GM19238 (cell line): ENCODE measurements at regions not wholly inside any gene's neighbourhood (a gene's known extent, or its start where the extent isn't known, plus 50 kb on each side); places are given as distances from the start of the nearest gene placed in this dataset.
"Not testable (repeated sequence)": the region's sequence is repeated elsewhere in the genome, so short reads cannot be mapped to it uniquely, and the experiment has no call there.

Source experiments
- DNase-seq: peaks from one replicate; pipeline ENCODE4 v3.0.0; 2011; ENCODE audit warnings: low spot score; ENCODE audit not compliant: insufficient read length

- DNase-seq: no peak
Measured at GRCh38 chr4:125590158-125590557, 275.4 kb downstream of the FAT4 start.

DNA sequence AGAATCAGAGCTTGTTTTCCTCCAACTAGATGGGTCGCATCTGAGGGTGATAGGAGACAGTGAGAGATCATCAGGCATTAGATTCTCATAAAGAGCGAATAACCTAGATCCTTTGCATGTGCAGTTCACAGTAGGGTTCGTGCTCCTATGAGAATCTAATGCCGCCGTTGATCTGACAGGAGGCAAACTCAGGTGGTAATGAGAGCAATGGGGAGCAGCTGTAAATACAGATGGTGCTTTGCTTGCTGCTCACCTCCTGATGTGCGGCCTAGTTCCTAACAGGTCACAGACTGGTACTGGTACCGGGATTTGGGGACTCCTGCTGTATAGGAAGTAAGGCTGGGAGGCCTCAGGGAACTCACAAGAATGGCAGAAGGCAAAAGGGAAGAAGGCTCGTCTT is 276.5 kb downstream of the FAT4 start:
- DNase-seq: no peak

GRCh38 chr4:125594056-125594602 is 279.4 kb downstream of the FAT4 start:
- no peak for DNase-seq

GRCh38 chr4:125605926-125606325 is 291.2 kb downstream of the FAT4 start:
- not testable (repeated sequence) for DNase-seq

GRCh38 chr4:125620066-125620860 is 305.5 kb downstream of the FAT4 start:
- no peak for DNase-seq

DNA sequence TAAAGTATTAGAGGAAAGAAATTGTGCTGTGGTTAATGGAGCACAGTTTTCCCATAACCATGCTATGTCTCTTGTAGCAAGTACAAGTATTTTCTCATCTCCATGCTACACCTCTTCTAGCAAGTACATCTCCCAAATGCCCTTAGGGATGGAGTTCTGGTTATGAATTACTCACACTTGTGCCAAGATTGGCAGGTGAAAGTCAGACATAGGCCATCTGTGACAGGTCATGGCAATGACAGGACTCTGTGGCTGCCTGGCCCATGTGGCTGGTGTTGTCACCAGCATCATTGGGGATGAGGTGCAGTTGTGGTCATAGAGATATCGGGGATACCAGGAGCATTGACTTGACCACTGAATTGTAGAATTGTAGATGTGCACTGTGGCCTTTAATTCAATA is 310.2 kb downstream of the FAT4 start:
- no peak for DNase-seq

DNA sequence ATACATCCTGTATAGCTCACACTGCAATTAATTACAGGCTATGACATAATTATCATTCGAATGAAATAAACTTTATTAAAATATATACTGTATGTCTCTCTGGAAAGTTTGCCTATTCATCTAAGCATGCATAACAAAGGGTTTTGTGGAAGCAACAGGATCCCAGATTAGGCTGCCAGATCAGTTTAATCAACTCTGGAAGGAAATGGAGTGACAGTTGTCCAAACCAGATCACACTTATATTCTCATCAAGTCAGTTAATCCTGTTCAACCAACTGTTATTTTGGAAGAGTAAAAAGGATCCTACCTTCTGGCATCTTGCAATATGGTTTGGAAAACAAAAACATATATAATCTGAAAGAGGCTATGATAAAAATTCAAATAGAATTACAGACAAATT is 312.2 kb downstream of the FAT4 start:
- no peak for DNase-seq

DNA sequence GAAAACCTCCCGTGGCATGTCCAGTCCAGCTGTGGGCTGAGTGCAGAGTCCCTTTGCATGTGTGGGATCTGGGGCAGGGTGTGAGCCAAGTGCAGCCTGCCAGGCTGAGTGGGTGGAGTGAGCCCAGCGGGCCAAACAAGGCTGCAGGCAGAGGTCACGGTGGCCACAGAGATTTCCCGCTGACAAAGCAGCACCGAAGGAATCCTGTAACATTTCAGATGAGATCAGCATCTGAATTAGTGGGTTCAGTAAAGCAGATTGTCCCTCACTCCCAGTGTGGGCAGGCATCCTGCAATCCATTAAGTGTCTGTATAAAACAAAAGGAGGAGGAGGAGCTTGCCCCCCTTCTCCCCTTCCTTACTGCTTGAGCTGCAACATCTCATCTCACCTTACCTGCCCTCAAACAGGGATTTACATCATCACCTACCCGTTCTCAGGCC is 324.4 kb downstream of the FAT4 start:
- DNase-seq: no peak

DNA sequence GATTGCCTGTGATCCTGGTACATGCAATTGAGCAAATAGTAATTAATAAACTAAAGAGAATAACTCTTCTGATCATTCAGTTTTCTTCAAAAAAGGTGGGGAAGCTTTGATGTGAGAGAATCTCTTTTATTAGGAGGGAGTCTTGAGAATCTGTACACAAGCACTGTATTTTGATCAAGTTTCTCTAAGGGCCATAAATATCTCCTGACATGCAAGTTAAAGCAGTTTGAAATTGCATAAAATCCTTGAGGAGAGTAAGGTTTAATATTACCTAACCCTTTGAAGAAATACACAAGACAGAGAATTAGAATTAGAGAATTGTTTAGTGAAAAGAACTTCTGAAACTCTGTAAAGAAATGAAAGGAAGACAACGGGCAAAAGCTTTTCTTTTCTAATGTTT is 326.9 kb downstream of the FAT4 start:
- no peak for DNase-seq

DNA sequence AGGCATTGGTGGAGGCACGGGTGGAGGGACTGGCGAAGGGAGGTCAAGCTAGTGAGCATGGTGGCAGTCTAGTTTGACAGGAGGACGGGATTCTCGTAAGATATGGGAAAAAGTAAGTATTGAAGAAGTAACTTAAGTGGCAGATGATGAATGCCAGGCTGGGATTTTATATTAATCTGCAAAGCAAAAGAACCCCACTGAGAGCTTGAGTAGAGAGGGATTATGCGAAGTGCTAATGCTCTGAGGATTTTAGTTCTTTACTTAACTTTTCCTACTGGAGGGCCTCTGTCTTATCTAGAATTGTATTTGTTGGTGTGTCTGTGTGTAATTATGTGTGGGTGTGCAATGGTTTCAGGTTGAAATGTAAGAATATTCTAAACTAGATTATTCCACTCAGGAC is 327.9 kb downstream of the FAT4 start:
- no peak for DNase-seq

- DNase-seq: no peak
Measured at GRCh38 chr4:125649452-125649851, 334.7 kb downstream of the FAT4 start.

DNA sequence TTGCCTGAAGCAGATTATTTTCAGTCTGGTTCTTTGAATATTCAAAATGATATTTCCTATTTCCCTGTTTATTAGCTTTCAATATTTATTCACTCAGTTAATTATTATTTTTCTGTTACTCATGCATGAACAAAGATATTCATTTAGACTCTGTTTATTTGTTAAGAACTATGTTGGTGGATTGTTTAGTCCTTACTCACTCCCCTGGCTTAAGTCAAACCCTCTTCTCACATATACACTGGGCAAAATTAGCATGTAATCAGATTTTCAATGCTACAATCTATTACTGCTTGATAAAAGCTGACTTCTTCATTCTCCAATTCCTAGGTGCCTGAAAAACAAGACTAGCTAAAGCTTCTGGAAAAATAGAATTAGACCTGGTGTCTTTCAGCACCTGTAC is 335.8 kb downstream of the FAT4 start:
- DNase-seq: no peak

DNA sequence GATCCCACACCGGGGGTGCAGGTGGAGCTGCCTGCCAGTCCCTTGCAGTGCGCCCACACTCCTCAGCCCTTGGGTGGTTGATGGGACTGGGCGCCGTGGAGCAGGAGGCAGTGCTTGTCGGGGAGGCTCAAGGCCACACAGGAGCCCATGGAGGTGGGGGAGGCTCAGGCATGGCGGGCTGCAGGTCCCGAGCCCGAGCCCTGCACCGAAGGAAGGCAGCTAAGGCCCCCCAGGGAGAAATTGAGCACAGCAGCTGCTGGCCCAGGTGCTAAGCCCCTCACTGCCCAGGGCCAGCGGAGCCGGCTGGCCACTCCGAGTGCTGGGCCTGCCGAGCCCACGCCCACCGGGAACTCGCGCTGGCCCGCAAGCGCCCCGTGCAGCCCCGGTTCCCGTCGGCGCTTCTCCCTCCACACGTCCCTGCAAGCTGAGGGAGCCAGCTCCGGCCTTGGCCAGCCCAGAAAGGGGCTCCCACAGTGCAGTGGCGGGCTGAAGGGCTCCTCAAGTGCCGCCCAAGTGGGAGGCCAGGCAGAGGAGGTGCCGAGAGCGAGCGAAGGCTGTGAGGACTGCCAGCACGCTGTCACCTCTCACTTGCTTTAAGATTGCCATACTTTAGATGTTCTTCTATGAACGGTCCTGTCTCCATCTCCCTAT is 337.1 kb downstream of the FAT4 start:
- not testable (repeated sequence) for DNase-seq

DNA sequence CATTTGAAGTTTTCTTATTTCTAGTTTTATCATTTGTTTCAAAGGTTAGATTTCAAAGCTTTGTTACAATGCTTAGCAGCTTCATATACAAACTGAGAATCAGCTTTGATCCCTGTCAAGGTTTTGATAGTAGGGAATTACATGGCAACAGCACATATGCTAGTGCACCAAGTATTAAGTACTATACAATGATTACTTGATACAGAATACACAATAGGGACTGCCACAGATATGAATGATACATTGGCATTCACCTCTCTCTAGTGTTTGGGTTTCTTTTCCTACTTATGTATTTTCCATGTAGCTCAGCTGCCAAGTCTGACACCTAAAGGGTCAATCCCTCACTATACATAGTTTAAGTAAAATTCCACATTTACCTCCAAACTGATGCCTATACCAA is 344.0 kb downstream of the FAT4 start:
- DNase-seq: no peak

DNA sequence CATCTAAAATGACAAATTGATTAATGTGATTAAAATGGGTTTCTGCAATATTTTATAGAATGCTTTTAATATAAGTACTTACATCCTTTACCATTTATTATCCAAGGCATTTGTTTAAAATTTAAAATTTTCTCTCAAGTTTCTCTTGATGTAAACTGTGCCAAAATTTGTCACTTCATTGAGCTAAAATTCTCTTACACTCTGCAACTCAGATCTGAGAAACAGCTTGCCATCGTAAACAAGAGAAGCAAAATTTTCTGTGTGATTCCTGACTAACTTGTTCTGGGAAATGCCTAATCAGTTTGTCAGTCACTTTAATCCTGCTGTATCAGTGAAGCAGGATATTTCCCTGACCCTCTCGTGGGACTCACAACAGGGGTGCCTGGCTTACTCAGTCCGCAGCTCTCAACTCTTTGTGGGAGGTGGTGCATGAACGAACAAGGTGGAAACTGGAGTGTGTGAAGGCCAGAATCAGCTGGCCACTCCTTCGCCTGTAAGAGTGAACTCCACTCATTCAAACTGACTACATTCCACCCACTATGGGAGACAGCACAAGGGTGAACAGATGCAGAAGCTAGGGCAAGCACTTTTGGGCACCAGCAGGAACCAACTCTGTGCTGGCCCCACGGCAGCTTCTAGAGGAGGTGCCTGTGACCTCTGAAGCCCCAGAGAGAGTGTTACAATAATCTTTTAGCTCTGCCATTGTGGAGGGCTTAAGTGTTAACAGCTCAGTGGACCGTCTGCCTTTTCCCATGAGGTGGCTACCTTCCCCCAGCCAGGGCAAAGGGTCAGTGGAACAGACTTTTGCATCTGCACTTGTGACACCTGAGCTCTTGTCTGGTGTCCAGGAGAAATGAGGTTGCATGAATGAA is 349.4 kb downstream of the FAT4 start:
- no peak for DNase-seq

- DNase-seq: no peak
Measured at GRCh38 chr4:125666635-125667034, 351.9 kb downstream of the FAT4 start.

DNA sequence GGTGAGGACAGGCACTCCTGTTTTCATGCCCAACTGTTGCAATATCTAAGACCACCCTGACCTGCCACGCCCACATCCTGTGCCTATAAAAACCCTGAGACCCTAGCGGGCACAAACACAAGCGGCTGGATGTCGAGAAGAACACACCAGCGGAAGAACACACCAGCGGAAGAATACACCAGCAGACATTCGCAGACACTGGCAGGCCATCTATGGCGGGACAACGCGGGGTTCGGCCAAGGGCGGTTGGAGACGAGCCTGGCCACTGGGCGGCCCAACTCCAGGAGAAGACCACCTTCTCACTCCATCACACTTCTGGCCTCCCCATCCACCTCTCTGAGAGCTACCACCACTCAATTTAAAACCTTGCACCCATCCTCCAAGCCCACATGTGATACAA is 361.4 kb downstream of the FAT4 start:
- no peak for DNase-seq

GRCh38 chr4:125676583-125676982 is 361.8 kb downstream of the FAT4 start:
- DNase-seq: no peak

- DNase-seq: no peak
Measured at GRCh38 chr4:125677665-125678307, 363.0 kb downstream of the FAT4 start.

DNA sequence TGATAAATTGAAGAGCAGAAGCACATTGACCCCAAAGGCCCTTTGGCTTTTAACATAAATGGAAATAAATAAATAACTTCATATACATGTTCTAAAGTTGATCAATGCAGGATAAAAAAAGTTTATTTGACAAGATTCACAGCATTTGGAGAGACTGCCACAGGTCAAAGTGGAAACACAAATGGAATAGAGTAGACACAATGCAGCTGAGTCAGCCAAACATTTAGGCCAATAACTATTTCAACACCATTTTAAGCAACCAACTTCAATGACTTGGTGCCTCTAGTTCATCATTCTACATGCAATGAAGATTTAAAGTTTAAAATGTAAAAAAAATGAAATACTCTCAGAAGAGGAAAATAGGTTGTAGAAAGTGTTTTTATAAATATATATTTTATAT is 365.2 kb downstream of the FAT4 start:
- no peak for DNase-seq

DNA sequence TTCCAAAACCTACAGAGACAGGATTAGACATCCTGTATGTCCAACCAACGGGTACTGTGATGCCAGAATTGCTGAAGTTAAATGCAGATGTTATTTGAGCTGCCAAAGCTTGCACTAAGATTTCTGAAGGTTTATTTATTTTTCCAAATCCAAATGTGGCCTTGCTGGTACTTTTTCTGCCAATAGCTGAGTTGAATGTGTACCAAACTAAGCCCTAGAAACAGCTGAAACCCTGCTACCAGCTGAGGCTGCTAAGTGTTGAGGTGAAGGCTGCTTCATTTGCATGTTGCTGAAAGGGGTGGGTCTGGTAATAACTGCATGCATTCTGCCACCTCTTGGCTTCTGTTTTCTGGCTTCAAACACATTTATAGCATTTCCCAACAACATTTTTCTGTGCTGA is 366.5 kb downstream of the FAT4 start:
- no peak for DNase-seq
